ENCODE measurements at regions not wholly inside any gene's neighbourhood (a gene's known extent, or its start where the extent isn't known, plus 50 kb on each side); places are given as distances from the start of the nearest gene placed in this dataset.

GRCh38 chr1:208641579-208642280 is 397.5 kb upstream of the PLXNA2 start:
- no peak for TF ChIP-seq STAT1 (IDR thresholded peaks at IDR 0.05; ENCODE audit: unreplicated experiment)
- TF ChIP-seq, protein P1, sequence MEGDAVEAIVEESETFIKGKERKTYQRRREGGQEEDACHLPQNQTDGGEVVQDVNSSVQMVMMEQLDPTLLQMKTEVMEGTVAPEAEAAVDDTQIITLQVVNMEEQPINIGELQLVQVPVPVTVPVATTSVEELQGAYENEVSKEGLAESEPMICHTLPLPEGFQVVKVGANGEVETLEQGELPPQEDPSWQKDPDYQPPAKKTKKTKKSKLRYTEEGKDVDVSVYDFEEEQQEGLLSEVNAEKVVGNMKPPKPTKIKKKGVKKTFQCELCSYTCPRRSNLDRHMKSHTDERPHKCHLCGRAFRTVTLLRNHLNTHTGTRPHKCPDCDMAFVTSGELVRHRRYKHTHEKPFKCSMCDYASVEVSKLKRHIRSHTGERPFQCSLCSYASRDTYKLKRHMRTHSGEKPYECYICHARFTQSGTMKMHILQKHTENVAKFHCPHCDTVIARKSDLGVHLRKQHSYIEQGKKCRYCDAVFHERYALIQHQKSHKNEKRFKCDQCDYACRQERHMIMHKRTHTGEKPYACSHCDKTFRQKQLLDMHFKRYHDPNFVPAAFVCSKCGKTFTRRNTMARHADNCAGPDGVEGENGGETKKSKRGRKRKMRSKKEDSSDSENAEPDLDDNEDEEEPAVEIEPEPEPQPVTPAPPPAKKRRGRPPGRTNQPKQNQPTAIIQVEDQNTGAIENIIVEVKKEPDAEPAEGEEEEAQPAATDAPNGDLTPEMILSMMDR (conservative IDR thresholded peaks at IDR 0.05; ENCODE audit: low read depth in 2 of 2), result no peak
- TF ChIP-seq EZH2 (IDR thresholded peaks at IDR 0.05; ENCODE audit: low read depth, unreplicated experiment), result no peak
- TF ChIP-seq, protein P2, sequence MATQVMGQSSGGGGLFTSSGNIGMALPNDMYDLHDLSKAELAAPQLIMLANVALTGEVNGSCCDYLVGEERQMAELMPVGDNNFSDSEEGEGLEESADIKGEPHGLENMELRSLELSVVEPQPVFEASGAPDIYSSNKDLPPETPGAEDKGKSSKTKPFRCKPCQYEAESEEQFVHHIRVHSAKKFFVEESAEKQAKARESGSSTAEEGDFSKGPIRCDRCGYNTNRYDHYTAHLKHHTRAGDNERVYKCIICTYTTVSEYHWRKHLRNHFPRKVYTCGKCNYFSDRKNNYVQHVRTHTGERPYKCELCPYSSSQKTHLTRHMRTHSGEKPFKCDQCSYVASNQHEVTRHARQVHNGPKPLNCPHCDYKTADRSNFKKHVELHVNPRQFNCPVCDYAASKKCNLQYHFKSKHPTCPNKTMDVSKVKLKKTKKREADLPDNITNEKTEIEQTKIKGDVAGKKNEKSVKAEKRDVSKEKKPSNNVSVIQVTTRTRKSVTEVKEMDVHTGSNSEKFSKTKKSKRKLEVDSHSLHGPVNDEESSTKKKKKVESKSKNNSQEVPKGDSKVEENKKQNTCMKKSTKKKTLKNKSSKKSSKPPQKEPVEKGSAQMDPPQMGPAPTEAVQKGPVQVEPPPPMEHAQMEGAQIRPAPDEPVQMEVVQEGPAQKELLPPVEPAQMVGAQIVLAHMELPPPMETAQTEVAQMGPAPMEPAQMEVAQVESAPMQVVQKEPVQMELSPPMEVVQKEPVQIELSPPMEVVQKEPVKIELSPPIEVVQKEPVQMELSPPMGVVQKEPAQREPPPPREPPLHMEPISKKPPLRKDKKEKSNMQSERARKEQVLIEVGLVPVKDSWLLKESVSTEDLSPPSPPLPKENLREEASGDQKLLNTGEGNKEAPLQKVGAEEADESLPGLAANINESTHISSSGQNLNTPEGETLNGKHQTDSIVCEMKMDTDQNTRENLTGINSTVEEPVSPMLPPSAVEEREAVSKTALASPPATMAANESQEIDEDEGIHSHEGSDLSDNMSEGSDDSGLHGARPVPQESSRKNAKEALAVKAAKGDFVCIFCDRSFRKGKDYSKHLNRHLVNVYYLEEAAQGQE (IDR thresholded peaks at IDR 0.05; ENCODE audit: unreplicated experiment), result no peak
- TF ChIP-seq ZNF114 (CRISPR knock-in tag; IDR thresholded peaks at IDR 0.05), result no peak
- TF ChIP-seq POLR2AphosphoS5 (IDR thresholded peaks at IDR 0.05; ENCODE audit: low read depth), result no peak
- TF ChIP-seq JUNB (IDR thresholded peaks at IDR 0.05; ENCODE audit: unreplicated experiment), result no peak
- TF ChIP-seq EZH2phosphoT487 (IDR thresholded peaks at IDR 0.05; ENCODE audit: unreplicated experiment), result no peak
- TF ChIP-seq ZNF331 (CRISPR knock-in tag; IDR thresholded peaks at IDR 0.05; ENCODE audit: low read depth), result no peak
- no peak for TF ChIP-seq CREB1 (CRISPR knock-in tag; IDR thresholded peaks at IDR 0.05; ENCODE audit: low read depth)
- TF ChIP-seq, protein P3, sequence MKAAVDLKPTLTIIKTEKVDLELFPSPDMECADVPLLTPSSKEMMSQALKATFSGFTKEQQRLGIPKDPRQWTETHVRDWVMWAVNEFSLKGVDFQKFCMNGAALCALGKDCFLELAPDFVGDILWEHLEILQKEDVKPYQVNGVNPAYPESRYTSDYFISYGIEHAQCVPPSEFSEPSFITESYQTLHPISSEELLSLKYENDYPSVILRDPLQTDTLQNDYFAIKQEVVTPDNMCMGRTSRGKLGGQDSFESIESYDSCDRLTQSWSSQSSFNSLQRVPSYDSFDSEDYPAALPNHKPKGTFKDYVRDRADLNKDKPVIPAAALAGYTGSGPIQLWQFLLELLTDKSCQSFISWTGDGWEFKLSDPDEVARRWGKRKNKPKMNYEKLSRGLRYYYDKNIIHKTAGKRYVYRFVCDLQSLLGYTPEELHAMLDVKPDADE (IDR thresholded peaks at IDR 0.05), result no peak
- no peak for TF ChIP-seq NANOG (IDR thresholded peaks at IDR 0.05; ENCODE audit: borderline replicate concordance)

All from GM23338 (cell line).